Cerebellar cortex (tissue), 1 donor: ENCODE measurements at regions not wholly inside any gene's neighbourhood (a gene's known extent, or its start where the extent isn't known, plus 50 kb on each side); places are given as distances from the start of the nearest gene placed in this dataset.
"Not testable (repeated sequence)": the region's sequence is repeated elsewhere in the genome, so short reads cannot be mapped to it uniquely, and the experiment has no call there.

ENCODE experiments used
- DNase-seq: peaks from one replicate; pipeline ENCODE4 v3.0.0-alpha.2; 2015; ENCODE audit warnings: low spot score

GRCh38 chr12:18794000-18794399 is 56.1 kb downstream of the CAPZA3 start:
- no peak for DNase-seq

GRCh38 chr12:18797604-18798003 is 59.7 kb downstream of the CAPZA3 start:
- DNase-seq, result no peak

GRCh38 chr12:18798535-18799361 is 60.8 kb downstream of the CAPZA3 start:
- DNase-seq, result no peak

- DNase-seq, result no peak
Measured at GRCh38 chr12:18799561-18799960, 61.6 kb downstream of the CAPZA3 start.

GRCh38 chr12:18805516-18806248 is 67.8 kb downstream of the CAPZA3 start:
- no peak for DNase-seq

- DNase-seq, result no peak
Measured at GRCh38 chr12:18807714-18808113, 69.8 kb downstream of the CAPZA3 start.

GRCh38 chr12:18808221-18808620 is 70.3 kb downstream of the CAPZA3 start:
- DNase-seq, result no peak

GRCh38 chr12:18810537-18811253 is 72.8 kb downstream of the CAPZA3 start:
- no peak for DNase-seq

GRCh38 chr12:18811273-18811672 is 73.4 kb downstream of the CAPZA3 start:
- DNase-seq, result no peak

- DNase-seq, result no peak
Measured at GRCh38 chr12:18813753-18814152, 75.8 kb downstream of the CAPZA3 start.

- DNase-seq, result no peak
Measured at GRCh38 chr12:18818579-18819268, 80.8 kb downstream of the CAPZA3 start.

- no peak for DNase-seq
Measured at GRCh38 chr12:18819484-18819883, 81.6 kb downstream of the CAPZA3 start.

GRCh38 chr12:18823461-18823860 is 85.5 kb downstream of the CAPZA3 start:
- no peak for DNase-seq

- no peak for DNase-seq
Measured at GRCh38 chr12:18824287-18824686, 86.4 kb downstream of the CAPZA3 start.

GRCh38 chr12:18825138-18825537 is 87.2 kb downstream of the CAPZA3 start:
- DNase-seq, result no peak

GRCh38 chr12:18827913-18828312 is 90.0 kb downstream of the CAPZA3 start:
- DNase-seq, result no peak

- no peak for DNase-seq
Measured at GRCh38 chr12:18828483-18828882, 90.6 kb downstream of the CAPZA3 start.

- no peak for DNase-seq
Measured at GRCh38 chr12:18828987-18829386, 91.1 kb downstream of the CAPZA3 start.

- DNase-seq, result not testable (repeated sequence)
Measured at GRCh38 chr12:18832932-18833331, 95.0 kb downstream of the CAPZA3 start.

- DNase-seq, result no peak
Measured at GRCh38 chr12:18837025-18837424, 99.1 kb downstream of the CAPZA3 start.

GRCh38 chr12:18837505-18837904 is 99.6 kb downstream of the CAPZA3 start:
- no peak for DNase-seq

- DNase-seq, result not testable (repeated sequence)
Measured at GRCh38 chr12:18840997-18841396, 103.1 kb downstream of the CAPZA3 start.
